ENCODE measurements at regions not wholly inside any gene's neighbourhood (a gene's known extent, or its start where the extent isn't known, plus 50 kb on each side); places are given as distances from the start of the nearest gene placed in this dataset.

DNA sequence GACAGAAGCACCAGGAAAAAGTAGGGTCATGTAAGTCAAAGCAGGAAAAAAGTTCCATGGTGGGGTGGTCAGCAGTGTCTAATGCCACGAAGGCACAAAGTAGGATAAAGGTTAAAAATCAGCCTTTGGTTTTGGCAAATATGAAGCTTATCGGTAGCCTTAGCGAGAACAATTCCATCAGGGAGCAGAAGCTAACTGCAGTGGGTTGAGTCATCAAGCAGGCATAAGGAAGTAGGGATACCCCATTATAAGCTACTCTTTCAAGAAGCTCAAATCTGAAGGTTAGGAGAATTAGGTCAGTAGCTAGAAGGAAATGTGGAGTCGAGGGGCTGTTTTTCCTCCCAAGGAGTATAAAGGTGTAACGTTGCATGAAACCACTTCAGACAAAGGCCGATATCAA, 57.5 kb upstream of the USPL1 start:
- TF ChIP-seq, protein P1, sequence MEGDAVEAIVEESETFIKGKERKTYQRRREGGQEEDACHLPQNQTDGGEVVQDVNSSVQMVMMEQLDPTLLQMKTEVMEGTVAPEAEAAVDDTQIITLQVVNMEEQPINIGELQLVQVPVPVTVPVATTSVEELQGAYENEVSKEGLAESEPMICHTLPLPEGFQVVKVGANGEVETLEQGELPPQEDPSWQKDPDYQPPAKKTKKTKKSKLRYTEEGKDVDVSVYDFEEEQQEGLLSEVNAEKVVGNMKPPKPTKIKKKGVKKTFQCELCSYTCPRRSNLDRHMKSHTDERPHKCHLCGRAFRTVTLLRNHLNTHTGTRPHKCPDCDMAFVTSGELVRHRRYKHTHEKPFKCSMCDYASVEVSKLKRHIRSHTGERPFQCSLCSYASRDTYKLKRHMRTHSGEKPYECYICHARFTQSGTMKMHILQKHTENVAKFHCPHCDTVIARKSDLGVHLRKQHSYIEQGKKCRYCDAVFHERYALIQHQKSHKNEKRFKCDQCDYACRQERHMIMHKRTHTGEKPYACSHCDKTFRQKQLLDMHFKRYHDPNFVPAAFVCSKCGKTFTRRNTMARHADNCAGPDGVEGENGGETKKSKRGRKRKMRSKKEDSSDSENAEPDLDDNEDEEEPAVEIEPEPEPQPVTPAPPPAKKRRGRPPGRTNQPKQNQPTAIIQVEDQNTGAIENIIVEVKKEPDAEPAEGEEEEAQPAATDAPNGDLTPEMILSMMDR (IDR thresholded peaks at IDR 0.05): no peak
- TF ChIP-seq POLR2A (IDR thresholded peaks at IDR 0.05) (no peak), EP300 (IDR thresholded peaks at IDR 0.05) (no peak)
